ENCODE measurements at regions not wholly inside any gene's neighbourhood (a gene's known extent, or its start where the extent isn't known, plus 50 kb on each side); places are given as distances from the start of the nearest gene placed in this dataset.

- Mint-ChIP-seq H3K4me3 (no peak overlapping the region), H3K27me3 (no peaks in the 10 kb centered on the region), H3K27ac (no peak overlapping the region), H3K9me3 (peaks cover 6% of the 10 kb centered on the region), H3K4me1 (ENCODE audit: low read depth) (no peaks in the 10 kb centered on the region), H3K36me3 (ENCODE audit: low read depth) (no peaks in the 10 kb centered on the region)
- H3K27me3 ChIP-seq (ENCODE audit: control insufficient read depth in 1 of 2, insufficient read depth in 2 of 2, low read length in 2 of 2) = no peaks in the 10 kb centered on the region
- DNase-seq (no peak), ATAC-seq (ENCODE audit: poor library complexity) (no peak)
- no peak overlapping the region for H3K4me3 ChIP-seq (ENCODE audit: low read length)
- no peak for TF ChIP-seq CTCF (IDR thresholded peaks at IDR 0.05)
- no peaks in the 10 kb centered on the region for H3K36me3 ChIP-seq (ENCODE audit: insufficient read depth, low read length)
- no peaks in the 10 kb centered on the region for H3K9me3 ChIP-seq (ENCODE audit: control insufficient read depth in 1 of 2, insufficient read depth in 1 of 2, low read length in 2 of 2)
- intact Hi-C loops (cut with DNase I, micrococcal nuclease) = no loop called here
- ChIA-PET POLR2A (no interaction called here), CTCF (no interaction called here)
- H3K4me1 ChIP-seq (ENCODE audit: insufficient read depth, low read length) = no peaks in the 10 kb centered on the region
- no peak overlapping the region for H3K27ac ChIP-seq (ENCODE audit: low read depth in 1 of 2, low read length in 2 of 2)
These were observed 643.6 kb upstream of the FAM98A start for GRCh38 chr2:34242763-34243123.

DNA sequence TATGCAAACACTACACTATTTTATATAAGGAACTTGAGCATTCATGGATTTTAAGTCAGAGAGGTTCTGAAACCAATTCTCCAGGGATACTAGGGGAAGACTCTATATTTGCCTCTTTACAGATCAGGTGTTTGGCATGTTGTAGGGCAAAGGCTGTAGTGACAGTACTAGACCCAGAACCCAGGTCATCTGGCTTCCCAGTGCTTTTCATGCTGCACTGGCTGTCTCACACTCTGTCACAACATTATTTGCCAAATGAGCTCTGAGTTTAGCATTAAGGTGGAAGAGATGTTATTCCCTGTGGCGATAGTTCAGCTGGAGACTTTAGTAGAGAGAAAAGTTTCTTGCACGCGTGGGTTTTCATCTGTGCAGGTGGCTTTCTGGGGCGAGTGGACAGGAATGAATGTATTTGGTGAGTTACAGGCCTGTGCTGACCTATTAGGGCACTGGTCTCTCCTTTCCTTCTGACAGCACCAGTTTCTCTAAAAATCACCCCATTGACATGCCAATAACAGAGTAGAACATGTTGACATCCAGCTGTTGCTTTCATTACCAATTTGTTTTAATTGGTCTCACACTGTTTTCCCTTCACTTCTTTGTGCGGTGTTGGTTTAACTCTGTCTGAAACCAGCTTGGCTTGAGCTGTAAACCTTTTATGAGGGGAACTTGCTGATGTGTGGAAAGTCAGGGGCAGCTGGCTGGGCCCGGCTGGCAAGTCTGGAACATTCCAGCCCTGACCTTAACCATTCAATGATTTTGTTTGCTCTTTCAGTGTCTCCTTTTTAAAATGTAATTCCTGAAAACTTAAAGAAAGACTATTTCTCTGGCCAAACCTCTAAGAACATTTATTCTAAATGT lies 643.0 kb upstream of the FAM98A start:
- Histone ChIP-seq H3K27ac (ENCODE audit: low read depth in 1 of 2, low read length in 2 of 2) (no peak overlapping the region), H3K36me3 (ENCODE audit: insufficient read depth, low read length) (no peaks in the 10 kb centered on the region), H3K27me3 (ENCODE audit: control insufficient read depth in 1 of 2, insufficient read depth in 2 of 2, low read length in 2 of 2) (no peaks in the 10 kb centered on the region), H3K9me3 (ENCODE audit: control insufficient read depth in 1 of 2, insufficient read depth in 1 of 2, low read length in 2 of 2) (peaks cover 0 to 3% of the 10 kb centered on the region in 2 experiments), H3K4me3 (ENCODE audit: low read length) (no peak overlapping the region), H3K4me1 (ENCODE audit: insufficient read depth, low read length) (no peaks in the 10 kb centered on the region)
- H3K27me3 Mint-ChIP-seq = no peaks in the 10 kb centered on the region
- DNase-seq (no peak), ATAC-seq (ENCODE audit: poor library complexity) (no peak)
- no peaks in the 10 kb centered on the region for H3K4me1 Mint-ChIP-seq (ENCODE audit: low read depth)
- no peak for TF ChIP-seq CTCF (IDR thresholded peaks at IDR 0.05)
- peaks cover 4% of the 10 kb centered on the region for H3K9me3 Mint-ChIP-seq
- no peak overlapping the region for H3K4me3 Mint-ChIP-seq
- H3K36me3 Mint-ChIP-seq (ENCODE audit: low read depth) = no peaks in the 10 kb centered on the region
- no peak overlapping the region for H3K27ac Mint-ChIP-seq
- intact Hi-C loops (cut with DNase I, micrococcal nuclease) = no loop called here
- ChIA-PET CTCF (no interaction called here), POLR2A (no interaction called here)

DNA sequence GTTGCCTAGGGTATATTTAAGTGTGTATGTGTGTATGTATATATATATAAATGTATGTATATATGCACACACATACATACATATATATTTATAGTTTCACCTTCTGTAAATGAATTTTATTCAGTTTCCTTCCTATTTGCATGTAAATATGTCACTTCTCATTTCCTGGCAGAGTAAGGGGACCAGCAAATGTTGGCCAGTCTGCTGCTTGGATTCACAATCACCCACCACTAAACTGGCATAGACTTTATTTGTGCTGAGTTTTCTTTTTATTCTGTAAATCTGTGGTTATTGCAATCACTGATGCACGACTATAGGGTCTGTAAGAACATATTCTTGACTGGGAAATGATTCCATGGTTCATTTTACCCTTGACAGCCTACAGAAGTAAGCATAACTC lies 640.4 kb upstream of the FAM98A start:
- H3K4me1 Mint-ChIP-seq (ENCODE audit: low read depth) = no peaks in the 10 kb centered on the region
- DNase-seq (no peak), ATAC-seq (ENCODE audit: poor library complexity) (no peak)
- H3K9me3 ChIP-seq (ENCODE audit: control insufficient read depth in 1 of 2, insufficient read depth in 1 of 2, low read length in 2 of 2) = peaks cover 0 to 4% of the 10 kb centered on the region in 2 experiments
- H3K9me3 Mint-ChIP-seq = peaks cover 9% of the 10 kb centered on the region
- no peak overlapping the region for H3K27ac ChIP-seq (ENCODE audit: low read depth in 1 of 2, low read length in 2 of 2)
- no peak for TF ChIP-seq CTCF (IDR thresholded peaks at IDR 0.05)
- no peaks in the 10 kb centered on the region for H3K27me3 Mint-ChIP-seq
- CTCF ChIA-PET = no interaction called here
- intact Hi-C loops (cut with DNase I, micrococcal nuclease) = no loop called here
- POLR2A ChIA-PET = no interaction called here
- no peak overlapping the region for H3K4me3 ChIP-seq (ENCODE audit: low read length)
- no peak overlapping the region for H3K4me3 Mint-ChIP-seq
- no peaks in the 10 kb centered on the region for H3K36me3 ChIP-seq (ENCODE audit: insufficient read depth, low read length)
- H3K27ac Mint-ChIP-seq = no peak overlapping the region
- no peaks in the 10 kb centered on the region for H3K4me1 ChIP-seq (ENCODE audit: insufficient read depth, low read length)
- H3K27me3 ChIP-seq (ENCODE audit: control insufficient read depth in 1 of 2, insufficient read depth in 2 of 2, low read length in 2 of 2) = no peaks in the 10 kb centered on the region
- H3K36me3 Mint-ChIP-seq (ENCODE audit: low read depth) = no peaks in the 10 kb centered on the region

All from CD4-positive, alpha-beta T cell (primary cell).